KG1 (cell line): ENCODE measurements at regions not wholly inside any gene's neighbourhood (a gene's known extent, or its start where the extent isn't known, plus 50 kb on each side); places are given as distances from the start of the nearest gene placed in this dataset.
"Not testable (repeated sequence)": the region's sequence is repeated elsewhere in the genome, so short reads cannot be mapped to it uniquely, and the experiment has no call there.

Source experiments
- DNase-seq: peaks from one replicate; lab custom pipeline; 2025; lab: John Stamatoyannopoulos, UW

GRCh38 chr17:77821114-77821513 lies 137.4 kb upstream of the TNRC6C start:
- no peak for DNase-seq

- no peak for DNase-seq
Observed at GRCh38 chr17:77822302-77823030, 136.0 kb upstream of the TNRC6C start.

- no peak for DNase-seq
Observed at GRCh38 chr17:77824102-77824779, 134.3 kb upstream of the TNRC6C start.

- no peak for DNase-seq
Observed at GRCh38 chr17:77824780-77825280, 133.7 kb upstream of the TNRC6C start.

- DNase-seq = no peak
Observed at GRCh38 chr17:77825621-77826020, 132.9 kb upstream of the TNRC6C start.

GRCh38 chr17:77826132-77826873 lies 132.2 kb upstream of the TNRC6C start:
- DNase-seq = no peak

GRCh38 chr17:77827039-77827438 lies 131.5 kb upstream of the TNRC6C start:
- DNase-seq = no peak

- no peak for DNase-seq
Observed at GRCh38 chr17:77827511-77827910, 131.0 kb upstream of the TNRC6C start.

- no peak for DNase-seq
Observed at GRCh38 chr17:77828749-77829539, 129.6 kb upstream of the TNRC6C start.

GRCh38 chr17:77829843-77830799 lies 128.4 kb upstream of the TNRC6C start:
- DNase-seq = no peak

GRCh38 chr17:77830816-77831473 lies 127.6 kb upstream of the TNRC6C start:
- no peak for DNase-seq

- DNase-seq = no peak
Observed at GRCh38 chr17:77831474-77832179, 126.9 kb upstream of the TNRC6C start.

GRCh38 chr17:77832180-77832560 lies 126.3 kb upstream of the TNRC6C start:
- DNase-seq = no peak

- no peak for DNase-seq
Observed at GRCh38 chr17:77833769-77834168, 124.7 kb upstream of the TNRC6C start.

- DNase-seq = peak; percentile 31
Observed at GRCh38 chr17:77834170-77835115, 124.1 kb upstream of the TNRC6C start.

- no peak for DNase-seq
Observed at GRCh38 chr17:77836557-77837041, 121.9 kb upstream of the TNRC6C start.

GRCh38 chr17:77837072-77837471 lies 121.4 kb upstream of the TNRC6C start:
- not testable (repeated sequence) for DNase-seq

- no peak for DNase-seq
Observed at GRCh38 chr17:77837917-77838316, 120.6 kb upstream of the TNRC6C start.
